ENCODE measurements at regions not wholly inside any gene's neighbourhood (a gene's known extent, or its start where the extent isn't known, plus 50 kb on each side); places are given as distances from the start of the nearest gene placed in this dataset.

- Mint-ChIP-seq H3K4me1 (ENCODE audit: low read depth, unreplicated experiment) (no peaks in the 10 kb centered on the region), H3K27me3 (ENCODE audit: unreplicated experiment) (no peaks in the 10 kb centered on the region), H3K36me3 (ENCODE audit: insufficient read depth, unreplicated experiment) (no peaks in the 10 kb centered on the region), H3K9me3 (ENCODE audit: low read depth, unreplicated experiment) (peaks cover 7% of the 10 kb centered on the region), H3K27ac (ENCODE audit: unreplicated experiment) (no peak overlapping the region), H3K4me3 (ENCODE audit: low read depth, unreplicated experiment) (no peak overlapping the region)
- intact Hi-C loops (cut with micrococcal nuclease; ENCODE audit: unreplicated experiment), result loop anchor here (5.0 kb wide), 1 partner anchor 1387 kb away; no protein-coding TSS in a partner anchor
- no TSS peak for BruUV-seq (replicated peaks)
- CTCF ChIA-PET, result no interaction called here
- no peak for DNase-seq
- TF ChIP-seq, protein P1, sequence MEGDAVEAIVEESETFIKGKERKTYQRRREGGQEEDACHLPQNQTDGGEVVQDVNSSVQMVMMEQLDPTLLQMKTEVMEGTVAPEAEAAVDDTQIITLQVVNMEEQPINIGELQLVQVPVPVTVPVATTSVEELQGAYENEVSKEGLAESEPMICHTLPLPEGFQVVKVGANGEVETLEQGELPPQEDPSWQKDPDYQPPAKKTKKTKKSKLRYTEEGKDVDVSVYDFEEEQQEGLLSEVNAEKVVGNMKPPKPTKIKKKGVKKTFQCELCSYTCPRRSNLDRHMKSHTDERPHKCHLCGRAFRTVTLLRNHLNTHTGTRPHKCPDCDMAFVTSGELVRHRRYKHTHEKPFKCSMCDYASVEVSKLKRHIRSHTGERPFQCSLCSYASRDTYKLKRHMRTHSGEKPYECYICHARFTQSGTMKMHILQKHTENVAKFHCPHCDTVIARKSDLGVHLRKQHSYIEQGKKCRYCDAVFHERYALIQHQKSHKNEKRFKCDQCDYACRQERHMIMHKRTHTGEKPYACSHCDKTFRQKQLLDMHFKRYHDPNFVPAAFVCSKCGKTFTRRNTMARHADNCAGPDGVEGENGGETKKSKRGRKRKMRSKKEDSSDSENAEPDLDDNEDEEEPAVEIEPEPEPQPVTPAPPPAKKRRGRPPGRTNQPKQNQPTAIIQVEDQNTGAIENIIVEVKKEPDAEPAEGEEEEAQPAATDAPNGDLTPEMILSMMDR (IDR thresholded peaks at IDR 0.05; ENCODE audit: unreplicated experiment), result no peak
Measured at GRCh38 chr20:42020316-42020715, 402.1 kb upstream of the CHD6 start.

DNA sequence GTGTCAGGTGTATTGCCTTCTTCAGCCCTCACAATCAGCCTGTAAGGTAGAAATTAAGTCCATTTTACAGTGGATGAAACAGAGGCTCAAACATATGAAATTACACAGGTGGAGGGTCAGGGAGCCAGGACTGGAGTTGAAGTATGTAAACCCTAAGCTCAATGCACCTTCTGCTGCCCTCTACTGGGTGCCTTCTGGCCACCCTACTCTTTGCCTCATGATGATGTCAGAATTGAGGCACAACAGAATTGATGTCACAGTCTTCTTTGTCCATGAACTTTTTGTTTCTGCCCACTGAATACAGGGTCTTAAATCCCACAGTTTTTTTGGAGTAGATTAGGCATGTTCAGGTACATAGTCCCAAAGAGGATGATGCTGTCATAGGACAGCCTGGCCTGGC lies 400.8 kb upstream of the CHD6 start:
- Mint-ChIP-seq H3K27me3 (ENCODE audit: unreplicated experiment) (no peaks in the 10 kb centered on the region), H3K4me1 (ENCODE audit: low read depth, unreplicated experiment) (no peaks in the 10 kb centered on the region), H3K4me3 (ENCODE audit: low read depth, unreplicated experiment) (no peak overlapping the region), H3K9me3 (ENCODE audit: low read depth, unreplicated experiment) (peaks cover 9% of the 10 kb centered on the region), H3K27ac (ENCODE audit: unreplicated experiment) (no peak overlapping the region), H3K36me3 (ENCODE audit: insufficient read depth, unreplicated experiment) (no peaks in the 10 kb centered on the region)
- CTCF ChIA-PET, result interaction anchor here (0.5 to 1.5 kb wide), 6 partner anchors 49 to 679 kb away, joined by 3 to 20 read pairs (median 4); no protein-coding TSS in a partner anchor
- peak; percentile 45 for DNase-seq
- TF ChIP-seq, protein P1 (IDR thresholded peaks at IDR 0.05; ENCODE audit: unreplicated experiment), result no peak
- no TSS peak for BruUV-seq (replicated peaks)
- intact Hi-C loops (cut with micrococcal nuclease; ENCODE audit: unreplicated experiment), result loop anchor here (1.0 to 5.0 kb wide), 2 partner anchors 132 to 281 kb away; no protein-coding TSS in a partner anchor

- CTCF ChIA-PET, result no interaction called here
- Mint-ChIP-seq H3K4me3 (ENCODE audit: low read depth, unreplicated experiment) (no peak overlapping the region), H3K36me3 (ENCODE audit: insufficient read depth, unreplicated experiment) (no peaks in the 10 kb centered on the region), H3K9me3 (ENCODE audit: low read depth, unreplicated experiment) (peaks cover 10% of the 10 kb centered on the region), H3K4me1 (ENCODE audit: low read depth, unreplicated experiment) (no peaks in the 10 kb centered on the region), H3K27ac (ENCODE audit: unreplicated experiment) (no peak overlapping the region), H3K27me3 (ENCODE audit: unreplicated experiment) (no peaks in the 10 kb centered on the region)
- TF ChIP-seq, protein P1 (IDR thresholded peaks at IDR 0.05; ENCODE audit: unreplicated experiment), result no peak
- BruUV-seq (replicated peaks), result no TSS peak
- intact Hi-C loops (cut with micrococcal nuclease; ENCODE audit: unreplicated experiment), result no loop called here
- DNase-seq, result no peak
Measured at GRCh38 chr20:42010090-42010489, 391.9 kb upstream of the CHD6 start.

- no peak for DNase-seq
- H3K4me3 Mint-ChIP-seq (ENCODE audit: low read depth, unreplicated experiment), result no peak overlapping the region
- CTCF ChIA-PET, result no interaction called here
- peaks cover 9% of the 10 kb centered on the region for H3K9me3 Mint-ChIP-seq (ENCODE audit: low read depth, unreplicated experiment)
- no peak overlapping the region for H3K27ac Mint-ChIP-seq (ENCODE audit: unreplicated experiment)
- BruUV-seq (replicated peaks), result no TSS peak
- no peaks in the 10 kb centered on the region for H3K27me3 Mint-ChIP-seq (ENCODE audit: unreplicated experiment)
- TF ChIP-seq, protein P1 (IDR thresholded peaks at IDR 0.05; ENCODE audit: unreplicated experiment), result no peak
- no peaks in the 10 kb centered on the region for H3K4me1 Mint-ChIP-seq (ENCODE audit: low read depth, unreplicated experiment)
- intact Hi-C loops (cut with micrococcal nuclease; ENCODE audit: unreplicated experiment), result no loop called here
- H3K36me3 Mint-ChIP-seq (ENCODE audit: insufficient read depth, unreplicated experiment), result no peaks in the 10 kb centered on the region
Measured at GRCh38 chr20:42007251-42007650, 389.1 kb upstream of the CHD6 start.

All from Calu3 (cell line).